ENCODE measurements at regions not wholly inside any gene's neighbourhood (a gene's known extent, or its start where the extent isn't known, plus 50 kb on each side); places are given as distances from the start of the nearest gene placed in this dataset.
A peak's percentile ranks its signal among the peaks of the same experiment; 100 is the strongest.
"Not testable (repeated sequence)": the region's sequence is repeated elsewhere in the genome, so short reads cannot be mapped to it uniquely, and the experiment has no call there.

GRCh38 chr19:30288911-30289310 lies 83.3 kb upstream of the ZNF536 start:
- H3K27me3 Mint-ChIP-seq (ENCODE audit: unreplicated experiment) = no peaks in the 10 kb centered on the region
- H3K4me1 Mint-ChIP-seq (ENCODE audit: unreplicated experiment) = no peaks in the 10 kb centered on the region
- TF ChIP-seq CTCF (IDR thresholded peaks at IDR 0.05) = no peak

GRCh38 chr19:30289336-30289735 lies 82.8 kb upstream of the ZNF536 start:
- Mint-ChIP-seq H3K4me1 (ENCODE audit: unreplicated experiment) (no peaks in the 10 kb centered on the region), H3K4me3 (ENCODE audit: unreplicated experiment) (no peak overlapping the region), H3K9me3 (ENCODE audit: unreplicated experiment) (peaks cover 62% of the 10 kb centered on the region), H3K27me3 (ENCODE audit: unreplicated experiment) (no peaks in the 10 kb centered on the region), H3K27ac (ENCODE audit: unreplicated experiment) (no peak overlapping the region), H3K36me3 (ENCODE audit: unreplicated experiment) (no peaks in the 10 kb centered on the region)
- no peak for TF ChIP-seq CTCF (IDR thresholded peaks at IDR 0.05)
- no peak for DNase-seq (ENCODE audit: extremely low spot score, unreplicated experiment)

More at GRCh38 chr19:30288911-30289310, 83.3 kb upstream of the ZNF536 start:
- DNase-seq (ENCODE audit: extremely low spot score, unreplicated experiment) = no peak
- H3K27ac Mint-ChIP-seq (ENCODE audit: unreplicated experiment) = no peak overlapping the region
- no peak overlapping the region for H3K4me3 Mint-ChIP-seq (ENCODE audit: unreplicated experiment)
- H3K9me3 Mint-ChIP-seq (ENCODE audit: unreplicated experiment) = peaks cover 58% of the 10 kb centered on the region
- H3K36me3 Mint-ChIP-seq (ENCODE audit: unreplicated experiment) = no peaks in the 10 kb centered on the region

GRCh38 chr19:30290805-30291204 lies 81.4 kb upstream of the ZNF536 start:
- H3K36me3 Mint-ChIP-seq (ENCODE audit: unreplicated experiment); DNase-seq (ENCODE audit: extremely low spot score, unreplicated experiment); H3K4me1 Mint-ChIP-seq (ENCODE audit: unreplicated experiment); H3K27ac Mint-ChIP-seq (ENCODE audit: unreplicated experiment); H3K27me3 Mint-ChIP-seq (ENCODE audit: unreplicated experiment); H3K4me3 Mint-ChIP-seq (ENCODE audit: unreplicated experiment): not testable (repeated sequence)
- peaks cover 60% of the 10 kb centered on the region for H3K9me3 Mint-ChIP-seq (ENCODE audit: unreplicated experiment)

GRCh38 chr19:30293051-30293785 lies 79.0 kb upstream of the ZNF536 start:
- no peak for TF ChIP-seq CTCF (IDR thresholded peaks at IDR 0.05)
- Mint-ChIP-seq H3K27ac (ENCODE audit: unreplicated experiment) (no peak overlapping the region), H3K36me3 (ENCODE audit: unreplicated experiment) (no peaks in the 10 kb centered on the region), H3K9me3 (ENCODE audit: unreplicated experiment) (peaks cover 48% of the 10 kb centered on the region), H3K4me3 (ENCODE audit: unreplicated experiment) (no peak overlapping the region), H3K27me3 (ENCODE audit: unreplicated experiment) (no peaks in the 10 kb centered on the region), H3K4me1 (ENCODE audit: unreplicated experiment) (no peaks in the 10 kb centered on the region)
- no peak for DNase-seq (ENCODE audit: extremely low spot score, unreplicated experiment)

- DNase-seq (ENCODE audit: extremely low spot score, unreplicated experiment) = peak; percentile 73
- H3K27me3 Mint-ChIP-seq (ENCODE audit: unreplicated experiment) = no peaks in the 10 kb centered on the region
- TF ChIP-seq CTCF (IDR thresholded peaks at IDR 0.05) = no peak
- no peaks in the 10 kb centered on the region for H3K4me1 Mint-ChIP-seq (ENCODE audit: unreplicated experiment)
- no peak overlapping the region for H3K4me3 Mint-ChIP-seq (ENCODE audit: unreplicated experiment)
- H3K9me3 Mint-ChIP-seq (ENCODE audit: unreplicated experiment) = peaks cover 13% of the 10 kb centered on the region
- H3K36me3 Mint-ChIP-seq (ENCODE audit: unreplicated experiment) = no peaks in the 10 kb centered on the region
- no peak overlapping the region for H3K27ac Mint-ChIP-seq (ENCODE audit: unreplicated experiment)
Observed at GRCh38 chr19:30297969-30298368, 74.2 kb upstream of the ZNF536 start.

All from osteocyte (in vitro differentiated cells).